Epithelial cell of esophagus (primary cell): ENCODE measurements at regions not wholly inside any gene's neighbourhood (a gene's known extent, or its start where the extent isn't known, plus 50 kb on each side); places are given as distances from the start of the nearest gene placed in this dataset.
"Not testable (repeated sequence)": the region's sequence is repeated elsewhere in the genome, so short reads cannot be mapped to it uniquely, and the experiment has no call there.

ENCODE experiments used
- DNase-seq: peaks from one replicate; pipeline ENCODE4 v3.0.0; 2010; ENCODE audit warnings: low read depth
- H3K4me3 ChIP-seq: 2 replicates; pipeline ENCODE4 v1.5.1; 2011; ENCODE audit warnings: mild to moderate bottlenecking, low read length, control low read depth
- TF ChIP-seq, protein P1 (sequence below): IDR thresholded peaks from 2 replicates; pipeline ENCODE4 v1.5.1; 2011; ENCODE audit warnings: low read depth, mild to moderate bottlenecking, low read length, control low read depth, inconsistent platforms; ENCODE audit not compliant: insufficient read depth; ENCODE audit errors: missing control alignments

DNA sequence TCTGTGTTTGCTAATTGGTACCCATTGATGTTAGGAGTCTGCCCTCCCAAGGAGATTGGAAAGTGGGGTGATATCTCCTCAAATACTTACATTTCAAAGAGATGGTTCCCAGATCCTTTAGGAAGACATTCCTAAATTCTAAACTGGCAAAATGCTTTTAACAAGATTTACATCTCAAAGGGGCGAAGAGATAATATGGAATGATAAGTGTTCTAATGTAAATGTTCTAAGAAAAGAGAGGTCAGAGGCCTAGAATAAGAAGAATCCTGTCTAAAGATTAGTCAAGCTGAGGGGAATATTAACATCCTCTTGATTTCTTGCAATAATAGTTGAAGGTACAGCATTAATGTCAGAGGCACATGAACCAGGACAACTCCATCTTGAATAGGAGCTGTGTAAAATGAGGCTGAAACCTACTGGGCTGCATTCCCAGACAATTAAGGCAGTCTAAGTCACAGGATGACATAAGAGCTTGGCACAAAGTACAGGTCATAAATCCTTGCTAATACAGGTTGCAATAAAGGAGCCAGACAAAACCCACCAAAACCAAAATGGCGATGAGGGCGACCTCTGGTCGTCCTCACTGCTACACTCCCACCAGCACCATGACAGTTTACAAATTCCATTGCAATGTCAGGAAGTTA is 2248.1 kb downstream of the ARAP2 start:
- TF ChIP-seq, protein P1, sequence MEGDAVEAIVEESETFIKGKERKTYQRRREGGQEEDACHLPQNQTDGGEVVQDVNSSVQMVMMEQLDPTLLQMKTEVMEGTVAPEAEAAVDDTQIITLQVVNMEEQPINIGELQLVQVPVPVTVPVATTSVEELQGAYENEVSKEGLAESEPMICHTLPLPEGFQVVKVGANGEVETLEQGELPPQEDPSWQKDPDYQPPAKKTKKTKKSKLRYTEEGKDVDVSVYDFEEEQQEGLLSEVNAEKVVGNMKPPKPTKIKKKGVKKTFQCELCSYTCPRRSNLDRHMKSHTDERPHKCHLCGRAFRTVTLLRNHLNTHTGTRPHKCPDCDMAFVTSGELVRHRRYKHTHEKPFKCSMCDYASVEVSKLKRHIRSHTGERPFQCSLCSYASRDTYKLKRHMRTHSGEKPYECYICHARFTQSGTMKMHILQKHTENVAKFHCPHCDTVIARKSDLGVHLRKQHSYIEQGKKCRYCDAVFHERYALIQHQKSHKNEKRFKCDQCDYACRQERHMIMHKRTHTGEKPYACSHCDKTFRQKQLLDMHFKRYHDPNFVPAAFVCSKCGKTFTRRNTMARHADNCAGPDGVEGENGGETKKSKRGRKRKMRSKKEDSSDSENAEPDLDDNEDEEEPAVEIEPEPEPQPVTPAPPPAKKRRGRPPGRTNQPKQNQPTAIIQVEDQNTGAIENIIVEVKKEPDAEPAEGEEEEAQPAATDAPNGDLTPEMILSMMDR = no peak
- peak; percentile 41 for DNase-seq
- no peak overlapping the region for H3K4me3 ChIP-seq

DNA sequence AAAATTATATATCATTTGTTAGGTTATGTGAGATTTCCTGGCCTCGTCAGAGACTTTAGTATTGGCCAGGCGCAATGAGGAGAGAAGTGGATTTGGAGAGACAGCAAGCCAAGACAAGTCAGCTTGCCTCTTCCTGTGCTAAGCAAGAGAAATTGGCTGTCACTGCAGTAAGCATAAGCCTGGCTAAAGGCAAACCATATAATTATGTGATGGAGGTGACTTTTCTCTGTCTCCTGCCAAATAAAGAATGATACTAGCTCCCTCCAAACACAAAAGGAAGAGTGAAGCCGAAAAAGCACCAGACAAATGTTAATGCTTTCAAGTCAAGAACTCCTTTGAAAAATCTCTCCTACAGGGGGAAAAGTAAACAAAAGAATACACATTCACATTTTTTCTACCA is 2246.0 kb downstream of the ARAP2 start:
- TF ChIP-seq, protein P1 = no peak
- no peak overlapping the region for H3K4me3 ChIP-seq
- peak; percentile 70 for DNase-seq

DNA sequence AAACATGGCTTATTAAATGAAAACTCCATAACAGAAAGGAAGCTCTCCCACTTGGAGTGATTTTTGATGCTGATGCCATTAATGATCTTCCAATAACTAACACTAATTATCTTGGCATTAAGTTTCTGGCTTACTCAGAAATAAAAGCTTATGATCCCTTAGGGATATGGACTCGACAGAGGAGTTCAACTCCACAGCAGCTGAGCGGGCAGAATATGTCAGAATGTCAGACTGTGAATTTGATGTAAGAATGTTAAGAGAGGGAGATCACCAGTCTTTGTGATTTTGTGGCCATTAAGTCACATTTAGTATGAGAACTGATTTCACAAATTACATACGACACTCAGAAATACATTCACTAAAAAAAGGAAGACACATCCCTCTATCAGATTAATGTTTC is 2244.0 kb downstream of the ARAP2 start:
- TF ChIP-seq, protein P1 = no peak
- no peak overlapping the region for H3K4me3 ChIP-seq
- DNase-seq = no peak

DNA sequence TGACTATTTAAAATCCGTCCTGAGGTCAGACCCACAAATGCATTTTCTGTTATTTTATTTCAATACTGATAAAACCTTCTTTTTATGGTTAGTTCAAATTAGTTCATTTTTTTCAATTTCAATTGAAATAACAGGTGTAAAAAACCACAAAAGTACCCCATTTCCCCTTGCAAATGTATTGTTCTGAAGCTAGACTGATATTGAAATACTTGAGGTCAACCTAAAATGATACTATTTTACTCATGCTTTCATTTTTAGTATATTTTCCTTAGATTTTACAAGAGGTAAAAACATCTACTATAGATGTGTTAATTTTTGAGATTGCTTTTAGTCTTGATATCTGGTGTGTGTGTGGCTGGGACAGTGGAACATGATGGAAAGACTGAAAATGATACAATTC is 2237.8 kb downstream of the ARAP2 start:
- not testable (repeated sequence) for H3K4me3 ChIP-seq

DNA sequence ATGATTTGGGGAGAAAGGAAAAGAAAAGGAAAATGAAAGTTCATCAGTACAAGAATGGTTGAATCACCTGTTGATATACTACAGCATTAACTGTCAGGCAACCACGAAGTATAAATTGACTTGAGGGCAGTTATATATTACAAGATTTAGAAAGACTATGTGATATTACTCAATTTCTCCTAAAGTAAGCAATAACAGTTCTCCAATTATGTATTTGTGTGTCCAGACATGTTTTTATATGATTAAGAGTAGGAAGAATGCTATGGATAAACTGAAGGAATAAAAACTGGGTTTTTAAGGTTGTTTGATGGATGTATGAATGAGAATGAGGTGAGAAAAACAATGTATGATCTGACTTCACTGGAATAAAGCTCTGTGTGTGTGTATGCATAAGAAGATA is 2234.4 kb downstream of the ARAP2 start:
- TF ChIP-seq, protein P1 = no peak
- no peak overlapping the region for H3K4me3 ChIP-seq
- DNase-seq = peak; percentile 56

More for the DNA sequence above, 2237.8 kb downstream of the ARAP2 start:
- DNase-seq = not testable (repeated sequence)

DNA sequence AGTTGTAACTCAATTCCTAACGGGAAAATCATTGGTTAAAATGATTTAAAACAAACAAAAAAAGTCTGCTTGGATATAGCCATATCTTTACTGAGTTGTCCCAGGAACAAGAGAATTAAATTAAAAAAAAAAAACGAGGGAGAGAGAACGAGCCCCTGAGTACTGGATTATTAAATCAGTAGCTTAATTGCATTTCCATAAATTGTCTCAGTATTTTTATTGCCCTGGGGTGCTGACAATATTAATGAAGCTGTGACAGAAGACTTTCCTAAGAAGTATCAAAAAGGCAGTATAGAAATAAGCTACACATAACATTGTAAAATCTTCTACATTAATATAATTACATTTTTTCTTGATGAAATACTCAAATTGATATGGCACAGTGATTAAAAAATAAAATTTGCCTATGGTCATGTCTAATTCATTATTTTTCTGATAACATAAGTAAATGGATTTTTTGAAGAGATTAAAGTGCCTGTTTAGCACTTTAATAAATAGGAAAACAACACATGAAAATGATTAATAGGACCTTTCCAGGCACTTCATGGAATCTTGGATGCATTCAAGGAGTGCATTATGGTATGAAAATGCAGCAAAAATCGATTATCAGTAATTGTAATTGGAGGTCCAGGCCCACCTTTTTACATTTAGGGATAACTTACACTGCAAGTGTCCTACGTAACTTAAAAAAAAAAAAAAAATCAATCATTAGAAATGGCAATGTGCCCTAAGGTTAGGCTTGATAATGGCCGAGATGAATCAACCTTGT is 2233.4 kb downstream of the ARAP2 start:
- DNase-seq = no peak
- TF ChIP-seq, protein P1 = no peak
- no peak overlapping the region for H3K4me3 ChIP-seq

DNA sequence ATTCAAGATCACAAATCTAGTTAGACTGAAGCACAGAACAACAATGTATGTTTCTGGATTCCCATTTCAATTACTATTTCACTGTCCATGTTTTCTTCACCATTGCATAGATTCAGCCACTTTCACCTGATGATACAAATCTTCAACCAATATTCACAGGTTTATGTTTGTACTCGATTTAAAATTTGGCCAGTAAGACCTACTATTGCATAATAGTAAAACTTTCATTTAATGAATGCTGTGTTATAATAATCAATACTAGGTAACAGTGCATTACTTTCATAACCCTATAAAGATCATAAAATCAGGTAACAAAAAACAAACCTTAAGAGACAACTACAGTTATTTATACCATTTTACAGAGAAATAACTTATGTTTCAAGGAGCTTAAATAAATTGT is 2209.1 kb downstream of the ARAP2 start:
- TF ChIP-seq, protein P1 = no peak
- H3K4me3 ChIP-seq = no peak overlapping the region
- no peak for DNase-seq
